Stromal cell of bone marrow (primary cell): ENCODE measurements at regions not wholly inside any gene's neighbourhood (a gene's known extent, or its start where the extent isn't known, plus 50 kb on each side); places are given as distances from the start of the nearest gene placed in this dataset.

ENCODE experiments used
- DNase-seq: peaks from one replicate; pipeline ENCODE4 v3.0.0-alpha.2; 2012; ENCODE audit warnings: low read depth

- no peak for DNase-seq
These were observed 79.0 kb upstream of the TACR1 start for GRCh38 chr2:75278314-75278713.

GRCh38 chr2:75277111-75277510 is 77.8 kb upstream of the TACR1 start:
- DNase-seq: peak; percentile 49

- peak; percentile 53 for DNase-seq
These were observed 77.0 kb upstream of the TACR1 start for GRCh38 chr2:75276093-75277029.

- no peak for DNase-seq
These were observed 75.6 kb upstream of the TACR1 start for GRCh38 chr2:75274936-75275335.

GRCh38 chr2:75268112-75268511 is 68.8 kb upstream of the TACR1 start:
- DNase-seq: no peak

GRCh38 chr2:75261923-75262322 is 62.6 kb upstream of the TACR1 start:
- DNase-seq: no peak

- no peak for DNase-seq
These were observed 61.6 kb upstream of the TACR1 start for GRCh38 chr2:75260946-75261345.

GRCh38 chr2:75258620-75259019 is 59.3 kb upstream of the TACR1 start:
- no peak for DNase-seq

GRCh38 chr2:75256485-75256884 is 57.2 kb upstream of the TACR1 start:
- DNase-seq: no peak

- DNase-seq: no peak
These were observed 54.2 kb upstream of the TACR1 start for GRCh38 chr2:75253526-75253925.

- no peak for DNase-seq
These were observed 52.6 kb upstream of the TACR1 start for GRCh38 chr2:75251896-75252295.
